IPS-NIHi11 (cell line): ENCODE measurements at regions not wholly inside any gene's neighbourhood (a gene's known extent, or its start where the extent isn't known, plus 50 kb on each side); places are given as distances from the start of the nearest gene placed in this dataset.
"Not testable (repeated sequence)": the region's sequence is repeated elsewhere in the genome, so short reads cannot be mapped to it uniquely, and the experiment has no call there.

Experiments used
- DNase-seq: peaks from one replicate; pipeline ENCODE4 v3.0.0; 2012; ENCODE audit warnings: mixed read lengths, low spot score

DNA sequence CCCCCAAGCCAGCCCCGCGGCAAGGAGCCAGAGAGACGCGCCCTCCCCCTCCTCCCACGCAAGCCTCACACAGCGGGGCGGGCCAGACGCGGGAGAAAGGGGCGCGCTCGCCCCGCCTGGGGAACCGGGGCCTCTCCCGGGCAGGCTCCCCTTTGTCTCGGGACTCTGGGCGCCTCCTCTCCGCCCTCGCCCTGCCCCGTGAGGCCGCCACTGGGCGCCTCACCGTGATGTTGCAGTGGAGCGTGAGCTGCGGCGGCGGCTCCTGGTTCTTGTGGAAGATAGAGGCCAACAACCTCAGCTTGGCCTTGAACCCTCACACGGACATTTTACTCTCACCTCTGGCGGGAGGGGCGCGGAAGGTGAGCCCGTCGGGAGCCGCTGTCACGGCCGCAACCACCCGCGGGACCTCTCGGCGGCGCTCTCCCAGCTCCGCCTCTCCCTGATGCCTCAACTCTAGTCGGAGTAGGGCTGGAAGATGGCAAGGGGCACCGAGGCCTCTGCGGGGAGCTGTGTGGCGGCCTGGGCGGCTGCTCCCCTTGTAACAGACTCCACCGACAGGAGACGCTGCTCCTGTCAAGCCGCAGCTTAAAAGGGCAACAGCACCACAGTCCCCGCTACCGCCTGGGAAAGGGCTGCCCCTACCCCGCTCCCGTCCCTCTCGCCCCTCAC, 179.2 kb upstream of the ZSCAN2 start:
- not testable (repeated sequence) for DNase-seq

DNA sequence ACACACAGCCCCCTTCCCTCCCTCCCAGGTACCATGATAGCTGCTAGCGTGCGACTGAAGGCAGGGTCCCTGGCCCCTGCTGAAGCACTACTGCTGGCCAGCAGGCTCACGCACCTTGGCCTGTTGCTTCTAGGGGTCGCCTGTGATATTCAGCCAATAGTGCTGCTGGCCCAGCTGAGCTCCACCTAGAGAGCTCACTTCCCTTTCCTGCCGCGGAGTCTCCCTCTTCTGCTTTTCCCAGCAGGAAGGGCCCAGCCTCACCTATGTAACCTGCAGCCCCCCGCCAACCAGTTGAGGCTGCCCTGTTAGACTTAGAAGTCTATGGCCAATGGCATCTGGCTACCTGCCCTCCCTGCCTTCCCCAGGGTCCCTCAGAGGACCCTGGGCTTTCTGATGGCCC, 175.5 kb upstream of the ZSCAN2 start:
- DNase-seq: not testable (repeated sequence)

DNA sequence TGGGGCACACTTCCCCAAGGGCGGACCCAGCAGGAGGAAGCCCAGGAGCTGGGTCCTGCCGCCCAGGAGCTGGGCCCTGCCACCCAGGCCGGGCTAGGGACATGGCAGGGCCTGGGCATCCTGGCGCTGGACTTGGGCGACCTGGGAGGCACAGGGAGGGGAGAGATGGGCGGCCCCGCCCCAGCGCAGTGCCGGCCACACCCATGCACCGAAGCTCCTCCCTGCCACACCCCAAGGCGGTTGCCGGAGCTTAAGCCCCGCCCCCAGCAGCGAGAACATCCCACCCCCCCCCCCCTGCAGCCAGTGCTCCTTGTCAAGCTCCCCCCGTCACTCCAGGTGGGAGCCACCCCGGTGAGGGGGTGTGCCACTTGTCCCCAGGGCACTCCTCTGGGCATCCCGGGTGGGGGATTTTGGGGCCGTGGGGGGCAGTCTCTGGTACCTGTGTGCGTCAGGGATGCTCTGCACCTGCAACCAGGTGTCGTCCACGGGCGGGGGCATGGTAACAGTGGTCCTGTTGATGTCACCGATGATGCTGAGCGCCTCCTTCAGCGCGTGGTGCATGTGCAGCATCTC, 127.4 kb upstream of the ZSCAN2 start:
- not testable (repeated sequence) for DNase-seq

DNA sequence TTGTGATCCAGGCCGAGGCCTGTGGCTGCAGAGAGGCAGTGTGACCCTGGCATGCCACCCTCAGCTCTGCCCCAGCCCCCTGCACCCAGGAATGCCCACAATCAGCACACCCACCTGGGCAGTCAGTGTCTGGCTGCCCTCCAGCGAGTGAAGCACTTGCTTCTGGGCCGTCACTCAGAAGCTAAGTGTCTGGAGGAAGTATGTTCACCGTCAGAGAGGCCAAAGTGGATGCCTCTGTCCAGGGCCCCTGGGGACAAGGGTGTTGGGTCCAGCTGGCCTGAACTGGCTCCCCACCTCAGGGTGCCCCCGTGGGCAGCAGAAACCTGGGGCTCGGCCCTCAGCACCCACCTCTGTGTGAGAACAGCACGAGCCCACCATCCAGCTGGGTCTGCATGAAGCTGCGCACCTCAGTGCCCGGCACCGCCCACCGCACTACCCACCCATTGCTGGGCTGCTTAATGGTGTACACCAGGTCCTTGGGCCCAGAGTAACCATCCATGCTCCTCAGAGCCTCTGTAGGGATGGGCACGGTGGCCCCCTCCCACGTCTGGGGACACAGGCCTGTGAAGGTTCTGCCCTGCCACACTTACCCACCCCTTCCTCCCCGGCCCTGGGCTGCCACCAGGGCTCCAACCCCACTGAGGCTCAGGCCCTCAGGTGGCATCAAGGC, 124.3 kb upstream of the ZSCAN2 start:
- DNase-seq: not testable (repeated sequence)

DNA sequence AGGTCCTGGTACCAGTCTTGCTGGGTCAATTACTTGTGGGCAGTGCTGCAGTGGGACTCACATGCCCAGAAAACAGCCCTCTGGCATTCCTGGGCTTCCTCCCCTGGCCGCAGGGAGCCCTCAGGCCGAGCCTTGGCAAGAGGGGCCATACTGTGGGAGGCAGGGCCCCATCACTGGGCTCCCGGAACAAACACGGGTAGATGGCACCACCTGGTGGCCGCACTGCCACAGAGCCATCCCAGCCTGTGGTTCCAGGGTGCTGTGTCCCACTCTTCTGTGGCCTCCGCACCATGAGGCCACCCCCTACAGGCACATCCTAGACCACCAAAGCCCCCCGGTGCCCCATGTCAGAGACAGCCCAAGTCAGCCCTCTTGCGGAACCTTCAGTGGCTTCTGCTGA, 123.3 kb upstream of the ZSCAN2 start:
- not testable (repeated sequence) for DNase-seq

DNA sequence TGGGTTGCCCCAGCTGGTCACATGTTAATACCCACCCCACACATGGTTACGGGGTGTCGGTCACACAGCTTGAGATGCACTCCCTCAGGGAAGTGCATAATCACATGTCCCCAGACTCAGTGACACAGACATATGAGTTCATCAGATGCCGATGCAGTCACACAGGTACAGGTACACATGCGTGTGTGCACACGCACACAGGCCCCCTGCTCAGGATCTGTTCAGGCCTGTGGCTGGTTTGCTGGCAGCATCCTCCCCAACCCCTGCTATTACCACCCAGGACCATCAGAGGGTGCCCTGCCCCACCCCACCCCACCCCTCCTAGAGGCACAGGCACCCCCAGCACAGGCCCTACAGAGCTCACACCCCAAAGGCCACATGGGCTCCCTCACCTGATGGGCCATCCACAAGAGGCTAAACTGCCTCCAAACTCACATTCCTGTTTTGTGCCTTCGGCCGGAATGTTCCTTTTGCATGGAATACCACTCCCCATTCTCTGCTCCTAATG, 120.6 kb upstream of the ZSCAN2 start:
- DNase-seq: not testable (repeated sequence)

DNA sequence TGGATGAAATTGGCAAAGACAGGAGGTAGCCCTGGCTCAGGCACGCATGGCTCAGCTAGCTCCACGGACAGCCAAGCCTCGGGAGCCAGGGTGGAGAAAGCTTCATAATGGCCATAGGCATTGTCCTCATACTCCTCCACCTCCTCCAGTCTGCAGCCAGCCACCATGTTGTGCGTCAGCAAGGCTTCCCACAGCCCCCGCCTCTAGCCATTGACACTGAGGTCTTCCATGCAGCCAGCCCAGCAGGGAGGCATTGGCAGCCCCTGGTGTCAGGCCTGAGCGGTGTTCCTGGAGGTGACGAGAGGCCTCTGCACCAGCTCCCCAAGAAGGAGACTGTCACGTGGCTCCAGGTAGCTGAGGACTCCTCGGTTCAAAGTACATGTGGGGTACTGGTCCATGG, 117.0 kb upstream of the ZSCAN2 start:
- not testable (repeated sequence) for DNase-seq

DNA sequence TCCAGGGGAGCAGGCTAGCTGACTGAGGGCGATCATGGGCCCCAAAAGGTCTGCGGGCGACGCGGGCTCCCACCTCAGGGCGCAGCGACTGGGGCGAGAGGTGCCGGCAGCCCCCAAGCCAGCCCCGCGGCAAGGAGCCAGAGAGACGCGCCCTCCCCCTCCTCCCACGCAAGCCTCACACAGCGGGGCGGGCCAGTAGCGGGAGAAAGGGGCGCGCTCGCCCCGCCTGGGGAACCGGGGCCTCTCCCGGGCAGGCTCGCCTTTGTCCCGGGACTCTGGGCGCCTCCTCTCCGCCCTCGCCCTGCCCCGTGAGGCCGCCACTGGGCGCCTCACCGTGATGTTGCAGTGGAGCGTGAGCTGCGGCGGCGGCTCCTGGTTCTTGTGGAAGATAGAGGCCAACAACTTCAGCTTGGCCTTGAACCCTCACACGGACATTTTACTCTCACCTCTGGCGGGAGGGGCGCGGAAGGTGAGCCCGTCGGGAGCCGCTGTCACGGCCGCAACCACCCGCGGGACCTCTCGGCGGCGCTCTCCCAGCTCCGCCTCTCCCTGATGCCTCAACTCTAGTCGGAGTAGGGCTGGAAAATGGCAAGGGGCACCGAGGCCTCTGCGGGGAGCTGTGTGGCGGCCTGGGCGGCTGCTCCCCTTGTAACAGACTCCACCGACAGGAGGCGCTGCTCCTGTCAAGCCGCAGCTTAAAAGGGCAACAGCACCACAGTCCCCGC, 100.5 kb upstream of the ZSCAN2 start:
- DNase-seq: not testable (repeated sequence)

DNA sequence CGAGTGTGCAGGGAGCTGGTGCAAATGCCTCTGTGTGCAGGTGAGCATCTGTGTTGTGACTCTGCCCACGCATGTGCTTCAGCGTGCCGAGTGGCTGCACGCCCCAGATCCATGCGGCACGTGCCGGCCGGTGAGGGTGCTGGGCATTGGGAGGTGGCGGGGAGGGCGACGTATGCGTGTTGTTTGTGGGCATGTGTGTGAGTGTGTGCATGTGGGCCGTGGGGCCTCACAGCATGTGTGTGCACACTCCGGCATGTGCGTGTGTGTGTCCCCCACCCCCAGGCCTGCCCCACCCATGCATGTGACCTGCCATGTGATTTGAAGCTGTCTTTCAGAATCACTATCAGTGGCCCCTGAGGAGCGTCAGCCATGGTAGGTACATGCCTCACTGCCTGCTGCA, 97.7 kb upstream of the ZSCAN2 start:
- not testable (repeated sequence) for DNase-seq

DNA sequence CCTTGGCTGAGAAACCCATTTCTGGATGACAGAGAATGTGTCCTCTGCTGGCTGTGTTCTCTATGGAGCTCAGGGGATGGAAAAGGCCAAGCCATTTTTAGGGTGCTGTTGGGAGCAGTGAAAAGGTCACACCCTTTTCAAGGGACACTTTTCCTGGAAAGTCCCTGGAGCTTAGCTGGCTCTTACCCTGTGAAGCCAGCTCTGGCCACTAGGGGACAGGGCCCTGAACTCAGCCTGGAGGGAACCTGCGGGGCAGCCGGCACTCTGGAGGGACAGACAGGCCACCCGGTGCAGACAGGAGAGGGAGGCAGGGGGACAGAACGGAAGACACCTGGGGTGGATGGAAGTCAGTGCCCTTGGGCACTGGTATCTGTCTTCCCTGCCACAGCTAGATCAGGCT, 95.3 kb upstream of the ZSCAN2 start:
- DNase-seq: not testable (repeated sequence)

DNA sequence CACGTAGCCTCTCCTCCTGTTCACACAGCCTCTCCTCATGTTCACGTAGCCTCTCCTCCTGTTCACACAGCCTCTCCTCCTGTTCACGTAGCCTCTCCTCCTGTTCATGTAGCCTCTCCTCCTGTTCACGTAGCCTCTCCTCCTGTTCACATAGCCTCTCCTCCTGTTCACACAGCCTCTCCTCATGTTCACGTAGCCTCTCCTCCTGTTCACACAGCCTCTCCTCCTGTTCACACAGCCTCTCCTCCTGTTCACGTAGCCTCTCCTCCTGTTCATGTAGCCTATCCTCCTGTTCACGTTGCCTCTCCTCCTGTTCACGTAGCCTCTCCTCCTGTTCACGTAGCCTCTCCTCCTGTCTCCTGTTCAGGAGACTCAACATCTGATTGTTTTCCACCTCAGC, 88.5 kb upstream of the ZSCAN2 start:
- not testable (repeated sequence) for DNase-seq

DNA sequence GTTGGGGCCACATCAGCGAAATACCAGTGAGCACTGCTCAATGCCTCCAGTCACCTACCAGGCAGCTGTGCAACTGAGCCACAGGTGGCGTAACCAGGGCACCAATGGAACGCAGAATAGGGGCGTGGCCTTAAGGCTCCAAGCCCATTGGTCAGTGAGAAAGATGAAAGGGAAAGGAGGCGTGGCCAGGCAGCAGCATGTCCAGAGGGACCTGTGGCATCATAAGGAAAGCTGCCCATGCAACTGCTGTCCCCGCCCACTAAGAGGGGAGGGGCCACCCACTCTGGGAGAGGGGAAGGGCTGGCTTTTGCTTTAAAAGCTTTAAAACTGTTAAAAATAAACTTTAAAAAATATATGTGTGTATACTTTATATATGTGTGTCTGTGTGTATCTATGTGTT, 84.0 kb upstream of the ZSCAN2 start:
- not testable (repeated sequence) for DNase-seq

DNA sequence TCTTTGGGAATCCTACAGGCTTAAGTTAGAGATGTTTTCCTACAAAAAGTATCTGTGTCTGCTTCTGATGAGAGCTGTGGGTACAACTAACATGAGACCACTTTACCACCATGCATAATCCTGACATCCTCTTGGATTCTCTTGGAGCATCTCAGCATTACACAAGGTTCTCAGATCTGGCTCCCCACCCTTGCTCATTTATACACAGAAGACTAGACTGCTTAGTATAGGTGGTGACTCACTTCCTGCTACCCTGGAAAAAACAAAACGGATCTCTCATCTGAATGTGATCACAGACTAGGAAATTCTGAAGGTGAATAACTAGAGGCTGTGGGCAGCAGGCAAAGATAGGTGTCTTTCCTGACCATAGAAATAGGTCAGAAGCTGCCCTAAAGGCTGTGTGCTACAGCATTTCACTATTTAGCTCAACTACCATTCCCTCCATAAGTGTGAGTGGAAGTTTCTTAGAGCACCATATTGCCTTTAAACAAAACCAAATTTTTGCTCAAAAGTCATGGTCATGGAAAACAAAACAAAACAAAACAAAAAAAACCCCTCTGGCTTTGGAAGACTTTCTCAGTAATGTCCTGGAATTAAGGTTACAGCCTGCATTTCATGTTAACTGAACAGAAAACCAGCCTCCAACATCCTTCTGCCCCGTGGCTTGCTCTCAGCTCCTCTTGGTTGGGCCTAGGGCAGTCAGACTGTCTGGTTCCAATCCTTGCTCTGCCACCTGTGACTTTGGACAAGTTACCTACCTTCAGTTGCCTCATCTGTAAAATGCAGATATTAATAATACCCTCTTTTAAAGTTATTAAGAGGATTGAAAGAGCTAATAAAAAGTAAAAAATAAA, 75.1 kb upstream of the ZSCAN2 start:
- not testable (repeated sequence) for DNase-seq

DNA sequence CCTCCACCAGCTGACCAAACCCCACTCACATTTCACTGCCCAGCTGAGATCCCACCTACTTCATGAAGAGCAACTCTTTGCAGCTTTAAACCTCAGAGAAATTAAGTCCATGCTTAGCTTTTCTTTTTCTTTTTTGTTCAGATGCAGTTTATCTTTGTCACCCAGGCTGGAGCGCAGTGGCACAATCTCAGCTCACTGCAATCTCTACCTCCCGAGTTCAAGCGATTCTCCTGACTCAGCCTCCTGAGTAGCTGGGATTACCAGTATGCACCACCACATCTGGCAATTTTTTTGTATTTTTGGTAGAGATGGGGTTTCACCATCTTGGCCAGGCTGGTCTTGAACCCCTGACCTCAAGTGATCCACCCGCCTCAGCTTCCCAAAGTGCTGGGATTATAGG, 70.1 kb upstream of the ZSCAN2 start:
- DNase-seq: not testable (repeated sequence)

DNA sequence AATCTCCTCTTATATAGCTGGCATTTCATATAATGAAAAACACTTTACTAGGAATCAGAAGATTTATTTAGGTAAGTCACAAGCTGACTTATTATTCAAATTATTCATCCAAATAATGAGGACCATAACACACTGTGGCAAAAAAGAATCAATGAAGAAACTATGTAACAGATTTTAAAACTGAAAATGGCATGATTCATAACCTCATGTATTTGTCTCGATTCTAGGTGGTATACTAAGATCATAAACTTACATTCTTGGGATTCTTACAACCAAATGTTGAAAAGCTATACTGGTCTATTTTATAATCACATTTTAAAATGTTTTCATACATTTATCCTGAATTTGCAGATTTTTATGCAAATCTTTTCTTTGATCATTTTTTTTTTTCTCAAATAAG, 69.6 kb upstream of the ZSCAN2 start:
- DNase-seq: not testable (repeated sequence)

DNA sequence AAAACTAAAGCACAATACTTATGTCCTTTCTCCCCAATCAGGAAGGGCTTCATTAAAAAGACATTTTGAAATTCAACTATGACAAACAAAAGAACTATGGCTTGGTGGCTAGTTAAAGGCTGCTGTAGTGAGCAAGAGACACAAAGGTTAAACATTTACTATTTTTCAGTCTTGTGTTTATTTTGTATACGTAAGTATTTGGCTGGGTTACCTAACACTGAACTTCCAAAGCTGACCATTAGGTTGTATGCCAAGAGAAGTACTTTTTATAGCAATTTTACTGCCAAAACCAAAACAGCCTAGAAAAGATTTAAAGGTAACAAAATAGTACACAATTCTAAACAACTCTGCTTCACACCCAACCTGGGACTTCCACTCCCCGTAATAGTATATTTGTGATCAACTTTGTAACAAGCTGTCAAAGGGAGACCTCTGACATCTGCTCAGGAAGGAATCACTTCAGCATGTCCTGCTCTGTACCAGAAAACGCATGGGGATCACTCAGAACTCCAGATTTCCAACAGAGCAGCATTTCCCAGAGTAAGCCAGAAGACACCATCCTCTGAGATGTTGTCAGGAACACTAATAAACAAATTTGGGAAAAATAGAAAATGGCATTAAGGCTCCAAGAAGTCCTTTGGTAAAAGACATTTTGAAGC, 69.0 kb upstream of the ZSCAN2 start:
- not testable (repeated sequence) for DNase-seq

DNA sequence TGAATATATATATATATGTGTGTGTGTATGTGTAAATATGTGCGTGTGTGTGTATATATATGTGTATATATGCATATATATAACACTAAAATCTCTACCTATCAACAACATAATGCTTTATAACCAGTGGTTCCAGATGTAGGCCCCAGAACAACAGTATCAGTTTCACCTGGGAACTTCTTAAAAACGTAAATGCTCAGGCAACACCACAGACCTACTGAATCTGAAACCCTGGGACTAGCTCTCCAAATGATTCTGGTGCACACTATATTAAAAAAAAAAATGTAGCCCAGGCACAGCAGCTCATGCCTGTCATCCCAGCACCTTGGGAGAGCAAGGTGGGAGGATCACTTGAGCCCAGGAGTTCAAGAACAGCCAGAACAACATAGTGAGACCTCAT, 67.1 kb upstream of the ZSCAN2 start:
- not testable (repeated sequence) for DNase-seq

DNA sequence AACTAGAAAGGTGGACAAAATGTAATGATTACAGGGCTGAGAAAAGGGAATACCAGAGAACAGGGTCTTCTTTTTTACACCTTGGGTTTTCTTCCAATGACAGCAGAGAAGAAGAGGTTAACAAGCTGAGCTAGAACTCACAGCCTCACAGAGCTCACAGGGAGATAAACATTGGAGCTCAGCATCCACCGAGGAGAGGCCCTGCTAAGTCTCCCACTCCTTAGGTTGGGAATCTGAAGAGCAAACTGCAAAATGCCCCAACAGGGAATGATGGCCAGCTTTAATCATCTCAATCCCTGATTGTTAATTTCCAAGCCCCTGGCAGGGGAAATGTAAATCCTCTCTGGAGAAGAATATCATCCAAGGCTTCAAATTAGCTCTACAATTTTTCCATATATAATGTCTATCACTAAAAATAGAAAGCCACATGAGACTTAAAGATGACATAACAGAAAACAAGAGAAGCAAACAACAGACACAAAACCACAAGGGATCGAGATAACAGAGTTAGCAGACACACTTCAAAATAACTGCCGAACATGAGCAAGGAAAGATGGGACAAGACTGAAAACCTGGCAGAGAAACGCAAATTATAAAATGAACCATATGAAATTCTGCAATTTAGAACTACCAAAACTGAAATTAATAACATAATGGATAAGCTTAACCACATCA, 66.1 kb upstream of the ZSCAN2 start:
- not testable (repeated sequence) for DNase-seq

DNA sequence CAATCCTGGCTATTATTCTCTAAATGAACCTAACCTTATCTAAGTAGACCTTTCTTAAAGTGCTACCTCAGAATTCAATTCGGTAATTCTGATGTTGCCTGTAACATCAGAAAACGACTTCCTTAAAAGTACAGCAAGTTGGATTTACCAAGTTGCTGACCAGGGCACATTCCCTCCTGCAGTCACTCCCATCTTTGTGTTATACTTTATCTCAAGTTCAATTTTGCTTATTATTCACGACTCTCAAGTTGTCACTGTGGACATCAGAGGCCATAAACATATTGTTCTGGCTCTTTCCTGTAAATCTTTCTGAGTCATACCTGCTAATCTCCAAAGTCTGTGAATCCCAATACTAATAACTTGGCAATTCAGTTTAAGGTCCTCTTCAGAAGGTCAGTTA, 64.6 kb upstream of the ZSCAN2 start:
- DNase-seq: not testable (repeated sequence)

DNA sequence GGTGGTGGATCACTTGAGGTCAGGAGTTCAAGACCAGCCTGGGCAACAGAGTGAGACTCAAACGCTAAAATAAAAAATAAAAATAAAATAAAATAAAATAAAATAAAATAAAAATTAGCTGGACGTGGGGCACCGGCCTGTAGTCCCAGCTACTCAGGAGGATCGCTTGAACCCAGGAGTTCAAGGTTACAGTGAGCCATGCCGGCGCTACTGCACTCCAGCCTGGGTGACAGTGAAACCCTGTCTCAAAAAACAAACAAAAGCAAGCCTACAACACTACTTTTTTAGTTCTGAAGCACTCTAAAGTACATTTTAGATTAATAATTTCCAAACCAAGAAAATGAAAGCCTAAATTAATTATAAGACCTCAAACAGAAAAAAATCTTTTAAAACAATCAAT, 56.2 kb upstream of the ZSCAN2 start:
- DNase-seq: not testable (repeated sequence)
